GM12878 (cell line): ENCODE measurements at regions not wholly inside any gene's neighbourhood (a gene's known extent, or its start where the extent isn't known, plus 50 kb on each side); places are given as distances from the start of the nearest gene placed in this dataset.

Source experiments
- ATAC-seq: fragments of 200-7000 bp; cut with Tn5 transposase; 3 replicates; pipeline ENCODE4 v1.9.1; 2020; ENCODE audit warnings: mild to moderate bottlenecking, moderate library complexity
- BruUV-seq: library from RNA; stranded (reverse); fragments of 400-500 nt; replicated peaks from 2 replicates; lab custom pipeline; 2021; lab: Mats Ljungman, UMichigan
- CTCF ChIA-PET: fragments of 300-600 bp; sonication (Branson Sonifier 250); formaldehyde crosslinking; extraction: SDS; loops from one replicate; lab custom pipeline; 2021; ENCODE audit warnings: inconsistent platforms; lab: Yijun Ruan, JAX
- POLR2A ChIA-PET: fragments of 350-600 bp; formaldehyde crosslinking; extraction: SDS; loops from one replicate; lab custom pipeline; 2021; ENCODE audit warnings: inconsistent platforms; lab: Charles Lee
- RAD21 ChIA-PET: fragments of 300-600 bp; sonication (Branson Sonifier 250); formaldehyde crosslinking; loops from one replicate; lab custom pipeline; 2023; ENCODE audit warnings: antibody characterized with exemption; ENCODE audit not compliant: unreplicated experiment; lab: Charles Lee
- SMC1A ChIA-PET: fragments of 300-600 bp; sonication (Branson Sonifier 250); formaldehyde crosslinking; loops from one replicate; lab custom pipeline; 2023; ENCODE audit not compliant: unreplicated experiment, uncharacterized antibody; lab: Charles Lee
- DNase-seq: peaks from one replicate; pipeline ENCODE4 v3.0.0-alpha.2; 2011; ENCODE audit warnings: low read depth, low spot score
- FAIRE-seq: peaks from 3 replicates; lab custom pipeline; 2011; peaks lifted over from hg19 to GRCh38; lab: Jason Lieb, UNC
- H2AFZ ChIP-seq: 2 replicates; pipeline ENCODE4 v1.6.0; 2011; ENCODE audit warnings: low read depth, low read length, control low read depth; ENCODE audit not compliant: control insufficient read depth
- H3K27ac ChIP-seq: 2 replicates; pipeline ENCODE4 v1.5.1; 2011; ENCODE audit warnings: control low read depth; ENCODE audit not compliant: control insufficient read depth, insufficient read depth
- H3K27me3 ChIP-seq, 2 experiments: replicated peaks in 1 of 2; 2 replicates each; pipeline versions ENCODE4 v1.6.0 to v1.6.1; 2011; ENCODE audit warnings: low read length in 1 of 2; ENCODE audit not compliant: control insufficient read depth in 2 of 2, insufficient read depth in 2 of 2
- H3K36me3 ChIP-seq, 2 experiments: 2 replicates each; pipeline ENCODE4 v1.5.1; 2011; ENCODE audit warnings: low read length in 1 of 2; ENCODE audit not compliant: control insufficient read depth in 2 of 2, insufficient read depth in 2 of 2
- H3K4me1 ChIP-seq: 2 replicates; pipeline ENCODE4 v1.6.1; 2011; ENCODE audit warnings: mild to moderate bottlenecking, low read length, moderate library complexity, mixed read lengths; ENCODE audit not compliant: control insufficient read depth, insufficient read depth
- H3K4me2 ChIP-seq: 2 replicates; pipeline ENCODE4 v1.6.0; 2011; ENCODE audit warnings: control low read depth; ENCODE audit not compliant: control insufficient read depth, insufficient read depth
- H3K4me3 ChIP-seq: fragments of 200-600 bp; sonication (generic); 2 replicates; pipeline ENCODE4 v1.5.1; 2016
- H3K79me2 ChIP-seq: 2 replicates; pipeline ENCODE4 v1.6.0; 2011; ENCODE audit warnings: low read length; ENCODE audit not compliant: control insufficient read depth, insufficient read depth
- H3K9ac ChIP-seq: 2 replicates; pipeline ENCODE4 v1.8.0; 2011; ENCODE audit warnings: low read length, control low read depth, mixed read lengths; ENCODE audit not compliant: control insufficient read depth, insufficient read depth
- H3K9me3 ChIP-seq: replicated peaks from 3 replicates; pipeline ENCODE4 v1.5.1; 2011; ENCODE audit warnings: mild to moderate bottlenecking, low read length; ENCODE audit not compliant: control insufficient read depth, insufficient read depth
- H4K20me1 ChIP-seq: 2 replicates; pipeline ENCODE4 v1.6.0; 2011; ENCODE audit not compliant: control insufficient read depth, insufficient read depth
- FOXM1 ChIP-seq: IDR thresholded peaks from 2 replicates; pipeline ENCODE4 v1.6.1; 2012; ENCODE audit warnings: low read depth, mild to moderate bottlenecking, inconsistent platforms, low read length, moderate library complexity
- IRF4 ChIP-seq: IDR thresholded peaks from 2 replicates; pipeline ENCODE4 v1.6.1; 2011; ENCODE audit warnings: low read depth, low read length
- MEF2A ChIP-seq: IDR thresholded peaks from 2 replicates; pipeline ENCODE4 v1.6.1; 2011; ENCODE audit warnings: low read depth, mild to moderate bottlenecking, low read length, moderate library complexity; ENCODE audit not compliant: insufficient read depth
- NFYB ChIP-seq: IDR thresholded peaks from 2 replicates; pipeline ENCODE4 v1.6.1; 2011; ENCODE audit warnings: low read depth, mild to moderate bottlenecking, low read length, improper control_type of control experiment, moderate library complexity; ENCODE audit not compliant: insufficient read depth
- RB1 ChIP-seq: fragments of 450-650 bp; formaldehyde crosslinking; IDR thresholded peaks from 2 replicates; pipeline ENCODE4 v1.6.1; 2017; ENCODE audit warnings: mild to moderate bottlenecking, borderline replicate concordance
- SMARCA5 ChIP-seq: fragments of 450-650 bp; IDR thresholded peaks from 2 replicates; pipeline ENCODE4 v1.6.1; 2017; ENCODE audit warnings: mild to moderate bottlenecking
- SPI1 ChIP-seq: IDR thresholded peaks from 2 replicates; pipeline ENCODE4 v1.6.1; 2011; ENCODE audit warnings: low read depth, mild to moderate bottlenecking, low read length, moderate library complexity, borderline replicate concordance; ENCODE audit not compliant: insufficient read depth
- SREBF2 ChIP-seq: IDR thresholded peaks from 2 replicates; pipeline ENCODE4 v1.6.1; 2012; ENCODE audit warnings: mild to moderate bottlenecking, low read length
- TCF3 ChIP-seq: IDR thresholded peaks from 2 replicates; pipeline ENCODE4 v1.6.1; 2012; ENCODE audit warnings: low read depth, mild to moderate bottlenecking, low read length, borderline replicate concordance; ENCODE audit not compliant: insufficient read depth
- TCF7 ChIP-seq: IDR thresholded peaks from 2 replicates; pipeline ENCODE4 v1.6.1; 2014; ENCODE audit warnings: antibody characterized with exemption, borderline replicate concordance
- WGBS: methylation state at CpG from one replicate; pipeline ENCODE4 v1.1.6; 2016; ENCODE audit warnings: low lambda C conversion rate; ENCODE audit not compliant: insufficient replicate concordance, insufficient coverage; ENCODE audit errors: missing lambda C conversion rate; 5-methylcytosine and 5-hydroxymethylcytosine counted together
- in situ Hi-C: fragments of 300-500 bp; cut with MboI; formaldehyde crosslinking; loops from 9 replicates; pipeline ENCODE4 v1.14.3; 2018; ENCODE audit warnings: mixed read lengths
- intact Hi-C: fragments of 100-400 bp; cut with micrococcal nuclease; formaldehyde crosslinking; loops from one replicate; pipeline ENCODE4 v1.14.2; 2022; ENCODE audit not compliant: unreplicated experiment
- TF ChIP-seq, protein P1 (sequence below): fragments of 450-650 bp; formaldehyde crosslinking; IDR thresholded peaks from 2 replicates; pipeline ENCODE4 v1.5.0; 2022; ENCODE audit warnings: mild to moderate bottlenecking, missing genetic modification characterization

DNA sequence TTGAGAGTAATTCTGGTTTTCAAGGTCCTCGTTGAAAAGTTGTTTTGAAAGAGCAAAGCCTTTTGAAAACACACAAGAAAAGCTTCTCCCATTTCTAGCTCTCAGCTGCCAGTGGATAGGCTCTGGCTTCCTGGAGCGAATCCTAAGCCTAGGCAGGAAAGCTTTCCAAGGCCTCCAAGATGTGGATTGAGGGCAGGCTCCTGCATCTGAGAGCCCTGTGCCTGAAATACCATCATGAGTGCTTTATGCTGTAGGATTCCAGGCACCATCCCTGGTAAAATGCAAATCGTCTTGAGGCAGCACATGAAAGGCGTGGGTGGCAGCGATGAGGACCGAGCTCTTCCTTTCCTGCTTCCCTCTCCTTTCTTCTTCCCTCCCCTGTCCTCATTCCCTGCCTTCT, 60.7 kb upstream of the CORO2B start (continued):
- TF ChIP-seq, protein P1, sequence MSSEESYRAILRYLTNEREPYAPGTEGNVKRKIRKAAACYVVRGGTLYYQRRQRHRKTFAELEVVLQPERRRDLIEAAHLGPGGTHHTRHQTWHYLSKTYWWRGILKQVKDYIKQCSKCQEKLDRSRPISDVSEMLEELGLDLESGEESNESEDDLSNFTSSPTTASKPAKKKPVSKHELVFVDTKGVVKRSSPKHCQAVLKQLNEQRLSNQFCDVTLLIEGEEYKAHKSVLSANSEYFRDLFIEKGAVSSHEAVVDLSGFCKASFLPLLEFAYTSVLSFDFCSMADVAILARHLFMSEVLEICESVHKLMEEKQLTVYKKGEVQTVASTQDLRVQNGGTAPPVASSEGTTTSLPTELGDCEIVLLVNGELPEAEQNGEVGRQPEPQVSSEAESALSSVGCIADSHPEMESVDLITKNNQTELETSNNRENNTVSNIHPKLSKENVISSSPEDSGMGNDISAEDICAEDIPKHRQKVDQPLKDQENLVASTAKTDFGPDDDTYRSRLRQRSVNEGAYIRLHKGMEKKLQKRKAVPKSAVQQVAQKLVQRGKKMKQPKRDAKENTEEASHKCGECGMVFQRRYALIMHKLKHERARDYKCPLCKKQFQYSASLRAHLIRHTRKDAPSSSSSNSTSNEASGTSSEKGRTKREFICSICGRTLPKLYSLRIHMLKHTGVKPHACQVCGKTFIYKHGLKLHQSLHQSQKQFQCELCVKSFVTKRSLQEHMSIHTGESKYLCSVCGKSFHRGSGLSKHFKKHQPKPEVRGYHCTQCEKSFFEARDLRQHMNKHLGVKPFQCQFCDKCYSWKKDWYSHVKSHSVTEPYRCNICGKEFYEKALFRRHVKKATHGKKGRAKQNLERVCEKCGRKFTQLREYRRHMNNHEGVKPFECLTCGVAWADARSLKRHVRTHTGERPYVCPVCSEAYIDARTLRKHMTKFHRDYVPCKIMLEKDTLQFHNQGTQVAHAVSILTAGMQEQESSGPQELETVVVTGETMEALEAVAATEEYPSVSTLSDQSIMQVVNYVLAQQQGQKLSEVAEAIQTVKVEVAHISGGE (CRISPR knock-in tag), result no peak
- TF ChIP-seq NFYB (no peak), SMARCA5 (no peak), TCF7 (no peak), MEF2A (no peak), FOXM1 (no peak), RB1 (no peak), IRF4 (no peak), SREBF2 (no peak)

DNA sequence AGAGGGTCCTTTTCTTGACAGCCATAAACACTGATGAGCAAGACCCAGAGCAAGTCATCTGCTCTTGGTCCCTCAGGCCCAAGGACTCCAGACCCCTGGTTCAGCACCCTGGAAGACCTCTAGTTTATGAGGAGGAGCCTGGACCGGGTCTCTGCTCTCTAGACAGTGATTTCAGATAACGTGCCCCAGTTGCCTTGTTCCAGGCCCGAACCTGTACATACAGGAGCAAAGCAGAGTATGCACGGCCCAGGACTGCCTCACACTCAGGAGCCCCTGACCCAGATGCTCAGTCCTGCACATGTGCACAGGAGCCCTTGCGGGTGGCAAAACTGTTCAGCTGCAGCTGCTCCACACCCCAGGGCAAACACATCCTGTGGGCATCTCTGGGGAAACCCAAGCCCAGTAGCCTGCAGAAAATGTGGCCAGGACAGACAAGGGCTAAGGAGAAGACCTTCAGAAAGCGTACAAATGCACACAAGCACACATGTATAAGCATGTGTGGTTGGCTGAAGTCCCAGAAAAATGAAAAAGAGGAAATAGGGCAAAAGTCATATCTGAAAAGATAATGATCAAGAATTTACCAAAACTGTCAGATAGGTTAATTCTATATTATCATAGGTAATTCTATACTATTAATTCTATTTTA, 59.9 kb upstream of the CORO2B start:
- peak; percentile 13; the same call in 1 of the 2 replicates for TF ChIP-seq SPI1
- no peak for TF ChIP-seq TCF3
- TF ChIP-seq, all 136 proteins: peak for 1
- Histone ChIP-seq H3K9me3 (no peaks in the 10 kb centered on the region), H3K27me3 (peaks cover 0 to 6% of the 10 kb centered on the region in 2 experiments; a peak in 1 of 4 replicates), H3K4me2 (no peak overlapping the region), H4K20me1 (no peaks in the 10 kb centered on the region), H3K4me3 (no peak overlapping the region), H3K9ac (no peak overlapping the region), H2AFZ (no peak overlapping the region), H3K4me1 (no peaks in the 10 kb centered on the region), H3K27ac (no peak overlapping the region), H3K79me2 (no peaks in the 10 kb centered on the region), H3K36me3 (no peaks in the 10 kb centered on the region)
- ChIA-PET CTCF (interaction anchor here (0.6 to 1.2 kb wide), 3 partner anchors 20 to 395 kb away, joined by 3 read pairs; no protein-coding TSS in a partner anchor), RAD21 (no interaction called here), POLR2A (no interaction called here), SMC1A (no interaction called here)
- DNase-seq (no peak), FAIRE-seq (no peak), ATAC-seq (peak; percentile 80)
- BruUV-seq, result no TSS peak
- 0% methylated on average over 6 of the region's 6 CpGs for WGBS
- intact Hi-C loops (no loop called here), in situ Hi-C loops (no loop called here)
